K562 (cell line): ENCODE measurements at regions not wholly inside any gene's neighbourhood (a gene's known extent, or its start where the extent isn't known, plus 50 kb on each side); places are given as distances from the start of the nearest gene placed in this dataset.

ENCODE experiments used
- ATAC-seq: fragments of 200-7000 bp; cut with Tn5 transposase; 3 replicates; pipeline ENCODE4 v1.9.1; 2020; ENCODE audit warnings: moderate library complexity
- BruUV-seq: library from RNA; stranded (reverse); fragments of 400-500 nt; replicated peaks from 2 replicates; lab custom pipeline; 2021; lab: Mats Ljungman, UMichigan
- CTCF ChIA-PET: fragments of 300-600 bp; formaldehyde crosslinking; extraction: SDS; loops from one replicate; lab custom pipeline; 2021; ENCODE audit warnings: low intra/inter-chr PET ratio; lab: Yijun Ruan, JAX
- POLR2A ChIA-PET: fragments of 300-600, 350-650 bp; sonication (Branson Sonifier 250); formaldehyde crosslinking; extraction: SDS; loops from one replicate; lab custom pipeline; 2021; ENCODE audit warnings: antibody characterized with exemption, inconsistent platforms; lab: Yijun Ruan, JAX
- DNase-seq, 4 experiments: peaks; one replicate each; pipeline versions ENCODE4 v3.0.0 to v3.0.0-alpha.2; 2011 to 2018; ENCODE audit warnings: low spot score in 3 of 4, mixed read lengths in 3 of 4; ENCODE audit errors: extremely low read depth in 1 of 4
- FAIRE-seq: peaks from 2 replicates; lab custom pipeline; 2011; peaks lifted over from hg19 to GRCh38; lab: Jason Lieb, UNC
- H2AFZ ChIP-seq: 2 replicates; pipeline ENCODE4 v1.6.0; 2011; ENCODE audit warnings: low read depth, low read length, control low read depth, inconsistent platforms
- H3K27ac ChIP-seq: fragments of 200-600 bp; 3 replicates; pipeline ENCODE4 v1.8.0; 2011; ENCODE audit warnings: low read depth, mild to moderate bottlenecking, control low read depth, inconsistent platforms, low read length, moderate library complexity, mixed read lengths; ENCODE audit errors: extremely low read depth
- H3K27me3 ChIP-seq, 2 experiments: fragments of 300-600 bp in 1 of 2; 2 replicates in 1 of 2; 3 replicates in 1 of 2; pipeline versions ENCODE4 v1.6.0 to v1.8.0; 2011; ENCODE audit warnings: inconsistent platforms in 2 of 2, low read length in 2 of 2, mild to moderate bottlenecking in 1 of 2, mixed read lengths in 1 of 2, moderate library complexity in 1 of 2; ENCODE audit not compliant: control insufficient read depth in 2 of 2, insufficient read depth in 2 of 2
- H3K36me3 ChIP-seq: fragments of 300-600 bp; 3 replicates; pipeline ENCODE4 v1.8.0; 2011; ENCODE audit warnings: mild to moderate bottlenecking, low read length, inconsistent platforms; ENCODE audit not compliant: control insufficient read depth, insufficient read depth
- H3K4me1 ChIP-seq, 2 experiments: fragments of 200-600 bp in 1 of 2; replicated peaks in 1 of 2; 2 replicates in 1 of 2; 3 replicates in 1 of 2; pipeline versions ENCODE4 v1.5.1 to v1.8.0; 2011; ENCODE audit warnings: inconsistent platforms in 2 of 2, low read length in 2 of 2, mild to moderate bottlenecking in 1 of 2, mixed read lengths in 1 of 2, moderate library complexity in 1 of 2; ENCODE audit not compliant: control insufficient read depth in 2 of 2, insufficient read depth in 2 of 2
- H3K4me2 ChIP-seq: 2 replicates; pipeline ENCODE4 v1.6.1; 2011; ENCODE audit warnings: low read length, control low read depth, inconsistent platforms, mixed read lengths; ENCODE audit not compliant: insufficient read depth
- H3K4me3 ChIP-seq: fragments of 200-600 bp; sonication (generic), shearing (Covaris generic); 2 replicates; pipeline ENCODE4 v1.5.1; 2016; ENCODE audit warnings: control low read depth, inconsistent platforms
- H3K79me2 ChIP-seq: fragments of 200-600 bp; 3 replicates; pipeline ENCODE4 v1.8.0; 2011; ENCODE audit warnings: low read length, inconsistent platforms; ENCODE audit not compliant: control insufficient read depth, insufficient read depth
- H3K9ac ChIP-seq, 2 experiments: 2 replicates each; pipeline versions ENCODE4 v1.6.0 to v1.6.1; 2011; ENCODE audit warnings: low read depth in 2 of 2, low read length in 2 of 2, control low read depth in 1 of 2, inconsistent platforms in 1 of 2, mild to moderate bottlenecking in 1 of 2, mixed read lengths in 1 of 2; ENCODE audit not compliant: insufficient read depth in 1 of 2
- H3K9me1 ChIP-seq: one replicate; pipeline ENCODE4 v1.6.0; 2011; ENCODE audit warnings: inconsistent platforms, mild to moderate bottlenecking, low read length, moderate library complexity; ENCODE audit not compliant: control insufficient read depth, insufficient read depth
- H3K9me3 ChIP-seq: replicated peaks from 2 replicates; pipeline ENCODE4 v1.5.1; 2011; ENCODE audit warnings: low read depth, low read length, inconsistent platforms; ENCODE audit not compliant: control insufficient read depth, insufficient read depth
- H4K20me1 ChIP-seq: replicated peaks from 2 replicates; pipeline ENCODE4 v1.6.1; 2011; ENCODE audit warnings: low read length, inconsistent platforms, mixed read lengths; ENCODE audit not compliant: control insufficient read depth, insufficient read depth
- BCLAF1 ChIP-seq, 2 experiments: fragments of 450-650 bp in 1 of 2; IDR thresholded peaks; 2 replicates each; pipeline ENCODE4 v1.6.1; 2011 to 2017; ENCODE audit warnings: low read depth in 2 of 2, antibody characterized with exemption in 1 of 2, borderline replicate concordance in 1 of 2, low read length in 1 of 2, mild to moderate bottlenecking in 1 of 2, mixed read lengths in 1 of 2; ENCODE audit not compliant: control insufficient read depth in 1 of 2
- CREM ChIP-seq: IDR thresholded peaks from 2 replicates; pipeline ENCODE4 v1.6.1; 2014; ENCODE audit warnings: antibody characterized with exemption, low read depth
- CTCF ChIP-seq, 3 experiments: IDR thresholded peaks in 2 of 3; conservative IDR thresholded peaks in 1 of 3; 2 replicates each; pipeline ENCODE4 v1.5.1; 2011 to 2012; ENCODE audit warnings: low read length in 3 of 3, mild to moderate bottlenecking in 3 of 3, control low read depth in 2 of 3, improper control_type of control experiment in 1 of 3, inconsistent platforms in 1 of 3, low read depth in 1 of 3, mixed read lengths in 1 of 3, moderate library complexity in 1 of 3; ENCODE audit not compliant: insufficient read depth in 2 of 3
- RAD21 ChIP-seq, 2 experiments: fragments of 250-450 bp in 1 of 2; fragments of 450-650 bp in 1 of 2; sonication (Bioruptor Pico) in 1 of 2; formaldehyde crosslinking in 1 of 2; IDR thresholded peaks in 1 of 2; conservative IDR thresholded peaks in 1 of 2; 2 replicates each; pipeline versions ENCODE4 v1.4.0 to v1.8.0; 2020 to 2022; ENCODE audit warnings: mild to moderate bottlenecking in 2 of 2, moderate library complexity in 1 of 2
- RFX1 ChIP-seq: fragments of 450-650 bp; IDR thresholded peaks from 2 replicates; pipeline ENCODE4 v1.6.1; 2016; ENCODE audit warnings: mild to moderate bottlenecking, moderate library complexity
- SMC3 ChIP-seq: conservative IDR thresholded peaks from 2 replicates; pipeline ENCODE4 v1.6.1; 2011; ENCODE audit warnings: low read depth, low read length, improper control_type of control experiment; ENCODE audit not compliant: insufficient read depth
- ZNF134 ChIP-seq: fragments of 250-450 bp; sonication (Bioruptor Pico); conservative IDR thresholded peaks from 2 replicates; pipeline ENCODE4 v1.4.0; 2020
- ZNF146 ChIP-seq: IDR thresholded peaks from one replicate; pipeline ENCODE4 v1.6.1; 2018; ENCODE audit warnings: missing compliant biosample characterization; ENCODE audit not compliant: unreplicated experiment
- WGBS: fragments of 100-300 bp; shearing (Covaris generic); methylation state at CpG from one replicate; pipeline ENCODE4 v1.1.6; 2016; ENCODE audit warnings: low coverage, mixed read lengths; ENCODE audit not compliant: insufficient coverage; ENCODE audit errors: missing lambda C conversion rate; 5-methylcytosine and 5-hydroxymethylcytosine counted together
- in situ Hi-C: fragments of 300-500 bp; cut with MboI; formaldehyde crosslinking; loops from 4 replicates; pipeline ENCODE4 v1.15.0; 2018; ENCODE audit warnings: inconsistent platforms, mixed read lengths
- intact Hi-C: fragments of 100-400 bp; cut with micrococcal nuclease; formaldehyde crosslinking; loops from 2 replicates; pipeline ENCODE4 v1.14.2; 2022

GRCh38 chr17:79388556-79389295, 222.1 kb downstream of the RBFOX3 start:
- CTCF ChIA-PET, result interaction anchor here (0.5 to 1.2 kb wide), 2 partner anchors 302 to 306 kb away, joined by 3 to 5 read pairs; no protein-coding TSS in a partner anchor
- Histone ChIP-seq H3K4me1 (no peaks in the 10 kb centered on the region), H3K79me2 (no peaks in the 10 kb centered on the region), H3K27ac (no peak overlapping the region), H3K9me3 (peaks cover 3% of the 10 kb centered on the region; the same call in 1 of the 2 replicates), H3K4me2 (no peak overlapping the region), H3K9ac (no peak overlapping the region), H3K27me3 (peaks cover 12 to 65% of the 10 kb centered on the region in 2 experiments), H3K4me3 (no peak overlapping the region), H4K20me1 (peaks cover 16% of the 10 kb centered on the region), H3K36me3 (no peaks in the 10 kb centered on the region), H2AFZ (no peak overlapping the region), H3K9me1 (peaks cover 3% of the 10 kb centered on the region)
- in situ Hi-C loops, result loop anchor here (25.0 kb wide), 1 partner anchor 326 kb away; the partner anchor contains the start of gene ENGASE
- ATAC-seq, result peak; percentile 88
- DNase-seq, result peak; percentile 54 to 74 (median 70)
- intact Hi-C loops, result no loop called here
- no peak for FAIRE-seq
- BruUV-seq, result no TSS peak
- 2% methylated on average over 24 of the region's 28 CpGs for WGBS
- POLR2A ChIA-PET, result interaction anchor here (0.5 to 0.7 kb wide), 3 partner anchors 16 to 95 kb away, joined by 3 read pairs; no protein-coding TSS in a partner anchor
- TF ChIP-seq BCLAF1 (IDR thresholded peaks at IDR 0.05; ENCODE audit: borderline replicate concordance in 1 of 2, control insufficient read depth in 1 of 2, low read depth in 2 of 2, low read length in 1 of 2) (no peak), ZNF134 (no peak), CTCF (IDR thresholded peaks at IDR 0.05 in 2 of 3, conservative IDR thresholded peaks at IDR 0.05 in 1 of 3; ENCODE audit: insufficient read depth in 2 of 3, low read depth in 1 of 3, low read length in 3 of 3) (peak; percentile 66 to 75 (median 71)), CREM (peak; percentile 50; the same call in 1 of the 2 replicates), RAD21 (CRISPR knock-in tag; conservative IDR thresholded peaks at IDR 0.05 in 1 of 2, IDR thresholded peaks at IDR 0.05 in 1 of 2) (peak; percentile 10 to 62; a peak in 2 of 4 replicates), RFX1 (no peak), ZNF146 (CRISPR knock-in tag) (no peak), SMC3 (0 out of 2 replicates have a peak, but pooled peaks have one; percentile 36)
